ENCODE measurements at regions not wholly inside any gene's neighbourhood (a gene's known extent, or its start where the extent isn't known, plus 50 kb on each side); places are given as distances from the start of the nearest gene placed in this dataset.

DNA sequence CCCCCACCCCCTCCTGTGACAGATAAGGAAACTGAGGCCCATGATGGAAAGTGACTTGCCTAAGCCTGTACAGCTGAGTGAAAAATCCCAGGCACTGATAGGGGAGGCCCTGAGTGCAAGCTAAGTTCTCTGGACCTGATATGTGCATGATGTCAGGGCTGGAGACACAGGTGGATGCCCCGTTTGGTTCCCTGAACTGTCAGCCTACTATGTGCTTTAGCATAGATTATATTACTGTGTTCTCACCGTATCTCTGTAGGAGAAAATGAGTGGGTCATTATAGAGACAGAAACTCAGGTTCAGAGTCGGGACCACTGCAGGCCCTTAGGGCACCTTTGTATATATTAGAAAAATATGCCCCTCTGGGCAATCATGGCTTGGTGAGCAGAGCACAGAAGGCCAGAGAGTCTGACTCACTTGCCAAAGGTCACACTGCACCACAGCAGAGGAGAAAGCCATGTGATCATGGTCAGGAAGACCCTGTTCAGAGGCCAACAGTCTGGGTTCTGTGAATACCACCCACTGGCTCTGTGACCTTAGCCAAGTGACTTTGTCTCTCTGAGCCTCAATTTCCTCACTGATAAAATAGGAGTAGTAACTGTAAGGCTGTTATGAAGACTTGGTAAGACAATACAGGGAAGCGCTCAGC lies 145.8 kb upstream of the WNT4 start:
- DNase-seq: no peak

DNA sequence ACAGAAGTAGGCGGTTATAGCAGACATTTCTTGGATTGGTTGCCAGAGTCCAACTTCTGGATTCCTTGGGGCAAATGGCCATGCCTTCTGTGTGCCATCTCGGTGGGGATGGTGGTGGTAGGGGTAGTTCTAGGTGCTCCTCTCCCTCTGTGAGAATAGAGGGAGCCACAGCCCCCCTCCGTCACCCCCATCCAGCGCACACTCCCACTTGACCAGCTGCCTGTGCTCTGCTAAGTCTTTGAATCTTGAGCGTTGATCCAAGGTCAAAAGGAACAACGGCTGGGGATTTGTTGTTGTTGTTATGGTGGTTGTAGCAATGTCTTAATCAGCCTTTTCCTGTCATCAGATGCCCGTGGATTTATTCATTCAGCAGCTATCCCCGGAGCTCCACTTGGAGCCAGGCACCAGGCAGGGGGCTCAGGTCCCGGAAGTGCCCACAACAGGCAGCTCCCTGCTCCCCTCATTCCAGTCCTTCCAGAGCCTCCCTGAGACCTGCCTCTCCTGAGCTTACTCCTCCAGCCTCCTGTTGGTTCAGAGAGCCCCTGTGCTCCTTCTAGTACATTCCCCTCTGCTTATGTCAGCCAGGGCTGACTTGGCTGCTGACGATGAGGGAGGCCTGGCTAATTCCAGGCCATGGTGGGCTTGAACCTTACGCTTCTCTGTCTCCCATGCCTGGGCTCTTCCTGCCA lies 146.6 kb upstream of the WNT4 start:
- DNase-seq: no peak

DNA sequence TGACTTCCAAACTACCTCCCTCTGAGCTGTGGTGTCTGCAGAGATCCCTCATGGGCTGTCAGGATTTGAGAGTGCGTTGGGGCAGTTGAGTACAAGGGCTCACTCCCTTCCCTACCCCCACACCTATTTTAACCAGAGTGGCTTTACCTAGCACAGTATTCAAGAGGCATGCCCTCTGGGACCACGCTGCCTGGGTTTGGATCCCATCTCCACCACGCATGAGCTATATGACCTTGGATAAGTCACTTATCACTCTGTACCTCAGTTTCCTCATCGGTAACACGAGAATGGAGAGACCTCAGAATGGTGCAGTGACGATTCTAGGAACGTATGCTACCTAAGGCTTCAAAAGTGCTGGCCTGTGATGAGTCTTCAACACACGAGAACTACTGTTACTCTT lies 147.3 kb upstream of the WNT4 start:
- no peak for DNase-seq

DNA sequence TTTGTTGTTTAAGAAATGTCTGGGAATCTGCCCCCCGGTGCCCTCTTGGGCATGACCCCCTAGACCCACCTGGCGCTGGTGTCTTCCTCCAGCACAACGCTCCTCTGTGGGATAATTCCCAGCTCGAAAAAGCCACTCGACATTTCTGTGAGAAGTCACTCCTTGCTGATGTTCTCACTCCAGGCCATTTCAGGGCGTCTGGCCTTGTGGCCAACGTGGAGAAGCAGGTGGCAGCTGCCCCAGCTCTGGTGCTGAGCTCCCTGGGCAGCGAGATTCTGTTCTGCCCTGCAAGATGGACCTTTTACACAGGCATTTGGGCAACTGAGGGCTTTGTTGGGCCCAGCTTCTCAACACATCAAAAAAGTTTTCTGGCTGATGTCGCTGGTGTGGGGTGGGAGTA lies 147.7 kb upstream of the WNT4 start:
- DNase-seq: no peak

DNA sequence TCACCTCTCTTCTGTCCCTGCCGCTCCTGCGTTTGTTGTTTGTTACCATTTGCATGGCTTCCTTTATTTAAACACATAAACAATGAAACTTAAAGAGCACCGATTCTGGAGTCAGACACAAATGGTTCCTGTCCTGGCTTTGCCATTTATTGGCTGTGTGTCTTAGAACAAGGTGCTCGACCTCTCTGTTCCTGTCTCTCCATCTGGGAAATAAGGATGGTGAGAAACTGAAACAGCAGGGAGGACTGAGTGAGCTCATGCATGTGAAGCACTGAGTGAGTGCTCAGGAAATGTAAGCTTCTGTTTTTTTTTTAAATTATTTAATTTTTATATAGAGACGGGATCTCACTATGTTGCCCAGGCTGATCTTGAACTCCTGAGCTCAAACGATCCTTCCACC lies 148.2 kb upstream of the WNT4 start:
- DNase-seq: no peak

DNA sequence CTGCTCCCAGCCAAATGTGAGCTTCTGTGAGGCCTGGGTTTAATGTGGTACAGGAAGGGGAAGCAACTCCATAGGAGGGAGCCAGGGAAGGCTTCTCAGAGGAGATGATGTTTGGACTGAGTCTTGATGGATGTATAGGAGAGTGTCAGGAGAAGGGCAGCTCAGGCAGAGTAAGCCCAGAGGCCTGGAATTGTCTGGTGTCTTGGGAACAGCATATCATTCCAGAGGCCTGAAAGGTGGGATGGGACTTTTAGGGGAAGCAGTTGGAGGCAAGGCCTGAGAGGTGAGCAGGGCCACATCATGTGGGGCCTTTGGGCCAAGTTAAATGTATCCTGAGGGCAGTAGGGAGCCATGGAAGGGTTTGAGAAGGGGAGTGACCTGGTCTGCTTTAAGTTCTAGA lies 148.6 kb upstream of the WNT4 start:
- DNase-seq: no peak

DNA sequence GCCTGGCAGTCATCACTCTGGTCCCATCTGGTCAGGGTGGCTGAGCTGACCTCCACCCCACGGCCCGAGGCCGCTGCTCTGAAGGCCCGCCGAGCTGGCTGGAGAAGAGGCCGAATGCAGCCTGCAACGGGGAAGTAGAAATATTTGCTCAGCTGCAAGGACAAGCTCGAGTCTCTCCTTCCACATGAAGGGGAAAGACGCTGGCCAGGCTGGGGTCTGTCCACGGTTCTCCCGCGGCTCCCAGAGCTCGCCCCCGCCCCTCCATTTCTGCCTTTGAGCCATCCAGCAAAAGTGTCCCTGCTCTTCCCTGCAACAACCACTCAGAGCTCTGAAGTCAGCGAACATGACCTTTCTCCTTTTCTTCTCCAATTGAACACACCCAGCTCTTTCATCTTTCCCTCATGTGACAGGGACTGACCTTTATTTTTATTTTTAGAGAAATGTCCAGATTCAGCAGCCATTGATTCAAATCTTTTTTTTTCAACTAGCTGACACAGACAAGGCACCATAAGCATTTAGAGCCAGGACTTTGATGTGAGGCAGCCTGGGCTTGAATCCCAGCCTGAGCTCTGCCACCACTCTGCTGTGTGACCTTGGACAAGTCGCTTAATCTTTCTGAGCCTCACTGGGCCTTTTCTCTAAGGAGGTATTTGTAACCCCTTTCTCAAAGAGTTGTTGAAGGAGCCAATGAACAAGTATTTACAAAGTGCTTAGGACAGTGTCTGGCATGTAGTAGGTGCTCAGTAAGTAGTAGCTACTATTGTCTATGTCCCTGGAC lies 149.3 kb upstream of the WNT4 start:
- no peak for DNase-seq

DNA sequence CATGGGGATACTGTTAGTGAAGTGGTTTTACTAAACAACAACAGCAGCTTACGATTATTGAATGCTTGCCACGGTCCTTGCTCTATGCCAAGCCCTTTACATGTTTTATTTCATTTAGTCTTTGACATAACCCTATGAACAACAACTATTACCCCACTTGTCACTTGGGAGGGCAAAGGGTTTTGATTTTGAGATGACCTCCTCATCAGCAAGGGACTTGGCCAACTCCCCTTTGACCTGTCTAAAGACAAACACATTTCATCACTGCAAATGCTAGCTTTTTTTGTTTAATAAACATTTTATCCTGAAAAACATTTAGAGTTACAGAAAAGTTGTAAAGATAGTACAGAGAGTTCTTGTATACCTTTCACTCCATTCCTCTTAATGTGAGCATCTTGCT lies 152.5 kb upstream of the WNT4 start:
- DNase-seq: no peak

DNA sequence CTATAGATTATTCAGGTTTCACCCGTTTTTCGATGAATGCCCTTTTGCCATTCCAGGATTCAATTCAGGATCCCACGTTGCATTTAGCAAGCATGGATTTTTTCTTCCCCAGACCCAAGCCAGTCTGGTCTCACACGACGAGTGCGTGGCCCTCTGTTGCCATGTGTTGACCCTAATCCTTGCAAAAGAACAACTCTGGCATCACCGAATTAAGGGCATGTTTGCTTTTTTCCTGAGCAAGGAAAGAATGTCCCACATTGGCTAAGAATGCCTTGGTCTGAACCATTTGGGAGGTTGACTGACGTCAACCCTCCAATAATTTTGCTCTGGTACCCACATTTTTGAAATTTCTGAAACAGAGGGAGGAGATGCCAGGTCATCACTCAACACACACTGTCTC lies 153.0 kb upstream of the WNT4 start:
- no peak for DNase-seq

DNA sequence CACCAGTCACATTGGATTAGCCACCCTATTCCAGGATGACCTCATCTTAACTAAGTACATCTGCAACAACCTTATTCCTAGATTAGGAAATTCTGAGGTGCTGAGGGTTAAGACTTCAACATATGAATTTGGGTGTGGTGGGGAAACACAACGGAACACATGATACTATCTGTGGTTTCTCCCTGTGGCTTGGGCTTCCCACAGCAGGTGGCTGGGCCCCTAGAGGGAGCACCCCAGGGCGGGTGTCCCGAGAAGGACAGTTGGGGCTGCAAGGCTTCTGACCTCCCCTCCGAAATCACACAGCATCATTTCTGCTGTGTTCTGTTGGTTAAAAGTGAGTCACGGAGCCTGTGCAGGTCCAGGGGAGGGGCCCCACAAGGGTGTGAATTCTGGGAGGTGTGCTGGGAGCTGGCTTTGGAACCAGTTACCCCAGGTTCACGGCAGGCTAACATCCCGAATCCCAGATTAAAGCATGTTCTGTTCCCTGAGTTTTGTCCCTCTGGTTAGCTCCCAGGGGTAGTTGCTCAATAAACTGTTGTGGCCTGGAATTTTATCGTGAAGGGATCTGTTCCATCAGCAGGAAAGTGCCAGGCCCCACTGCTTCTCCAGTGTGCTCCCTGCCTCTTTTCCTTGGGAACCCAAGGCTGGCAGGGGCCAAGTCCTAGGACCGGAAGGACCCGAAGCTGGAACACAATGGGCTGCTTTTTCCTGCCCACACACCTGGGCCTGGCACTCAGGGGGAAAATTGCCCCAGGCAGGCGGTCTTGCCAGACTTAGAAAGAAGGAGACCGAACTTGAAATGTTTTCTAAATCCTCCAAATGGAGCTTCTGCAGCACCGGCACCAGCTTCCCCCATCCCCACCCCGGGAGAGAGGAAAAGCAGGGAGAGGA lies 154.0 kb upstream of the WNT4 start:
- DNase-seq: no peak

DNA sequence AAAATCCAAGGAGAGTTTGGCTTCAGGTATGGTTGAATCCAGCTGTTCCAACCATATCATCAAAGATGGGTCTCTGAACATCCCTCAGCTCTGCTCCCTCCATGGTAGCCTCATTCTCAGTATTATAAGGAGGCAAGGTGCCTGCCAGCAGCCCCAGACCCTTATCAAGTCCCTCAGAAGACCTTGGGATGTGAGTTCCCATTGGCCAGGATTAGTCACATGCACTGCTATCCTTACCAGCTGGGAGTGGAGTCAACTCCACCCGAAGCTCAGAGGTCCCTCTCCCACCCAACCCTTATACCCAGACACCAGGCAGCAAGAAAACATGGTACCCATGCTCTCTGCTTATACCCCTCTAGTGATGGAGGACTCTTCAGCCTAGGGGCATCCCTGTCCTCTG lies 153.7 kb upstream of the ZBTB40 start:
- no peak for DNase-seq

DNA sequence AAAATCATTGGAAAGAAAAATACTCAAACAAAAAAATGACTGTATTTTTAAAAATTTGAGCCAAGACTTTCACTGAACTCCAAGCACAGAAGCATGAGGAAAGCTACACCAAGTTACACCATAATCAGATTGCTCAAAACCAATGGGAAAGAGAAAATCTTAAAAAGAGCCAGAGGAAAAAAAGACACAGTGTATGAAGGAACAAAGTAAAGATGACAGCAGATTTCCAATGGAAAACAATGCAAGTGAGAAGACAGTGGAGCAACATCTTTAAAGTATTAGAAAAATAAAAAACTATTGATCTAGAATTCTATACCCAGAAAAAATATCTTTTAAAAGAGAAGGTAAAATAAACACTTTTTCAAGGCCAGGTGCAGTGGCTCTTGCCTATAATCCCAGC lies 147.8 kb upstream of the ZBTB40 start:
- no peak for DNase-seq

DNA sequence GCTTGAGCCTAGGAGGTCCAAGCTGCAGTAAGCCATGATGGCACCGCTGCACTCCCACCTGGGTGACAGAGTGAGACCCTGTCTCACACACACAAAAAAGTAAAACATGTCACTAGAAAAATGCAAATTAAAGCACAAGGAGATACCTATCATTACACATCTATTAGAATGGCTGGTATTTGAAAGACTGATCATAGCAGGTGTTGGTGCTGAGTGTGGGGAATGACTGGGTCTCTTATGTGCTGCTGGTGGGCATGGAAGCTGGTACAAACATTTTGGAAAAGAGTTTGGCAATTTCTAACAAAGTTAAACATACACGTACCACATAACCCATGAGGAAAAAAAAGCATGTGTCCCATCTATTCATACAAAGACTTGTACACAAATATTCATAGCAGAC lies 142.1 kb upstream of the ZBTB40 start:
- DNase-seq: no peak

DNA sequence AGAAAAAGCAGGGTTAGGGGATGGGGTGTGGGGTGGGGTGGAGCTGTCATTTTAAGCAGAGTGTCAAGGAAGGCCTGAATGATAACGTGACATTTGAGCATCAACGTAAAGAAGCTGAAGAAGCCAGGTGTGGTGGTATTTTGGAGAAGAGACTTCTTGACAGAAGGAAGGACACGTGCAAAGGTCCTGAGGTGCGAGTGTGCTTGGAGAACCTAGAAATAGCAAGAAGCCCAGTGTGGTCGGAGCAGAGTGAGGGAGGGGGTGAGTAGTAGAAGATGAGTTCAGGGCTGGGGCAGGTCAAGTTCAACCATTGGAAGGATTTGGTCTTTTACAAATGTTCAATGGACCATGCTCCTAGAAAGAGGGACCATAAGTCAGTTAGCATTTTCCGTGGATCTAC lies 140.2 kb upstream of the ZBTB40 start:
- no peak for DNase-seq

DNA sequence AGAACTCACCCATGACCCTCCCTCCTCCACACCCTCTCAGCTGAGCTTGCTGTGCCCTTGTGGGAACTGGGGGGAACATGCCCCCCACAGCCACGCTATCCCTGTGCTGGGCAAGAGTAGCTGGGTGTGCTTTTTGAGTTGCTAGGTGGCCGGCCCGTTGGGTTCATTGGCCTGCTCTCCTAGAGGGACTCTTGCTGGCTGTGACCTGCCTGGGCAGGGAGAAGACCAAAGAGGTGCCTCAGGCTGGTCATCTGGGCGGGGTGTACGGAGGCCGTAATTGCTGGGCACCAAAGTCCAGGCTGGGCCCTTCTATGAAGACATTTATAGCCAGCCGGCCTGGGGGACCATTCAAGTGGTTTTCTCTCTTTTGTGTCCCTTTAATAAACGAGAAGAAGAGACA lies 138.3 kb upstream of the ZBTB40 start:
- DNase-seq: no peak

DNA sequence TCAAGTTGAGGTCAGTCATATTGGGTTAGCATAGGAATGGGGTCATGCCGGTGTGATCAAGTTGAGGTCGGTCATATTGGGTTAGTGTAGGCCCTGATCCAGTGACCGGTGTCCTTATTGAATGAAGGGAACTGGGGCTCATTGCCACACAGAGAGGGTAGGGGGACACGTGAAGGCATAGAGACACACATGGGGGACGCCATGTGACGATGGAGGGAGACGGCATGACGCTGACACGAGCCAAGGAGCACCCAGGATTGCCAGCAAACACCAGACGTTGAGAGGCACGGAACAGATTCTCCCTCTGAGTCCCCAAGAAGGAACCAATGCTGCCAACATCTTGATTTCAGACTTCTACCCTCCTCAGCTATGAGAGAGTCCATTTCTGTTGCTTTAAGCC lies 136.9 kb upstream of the ZBTB40 start:
- DNase-seq: no peak

DNA sequence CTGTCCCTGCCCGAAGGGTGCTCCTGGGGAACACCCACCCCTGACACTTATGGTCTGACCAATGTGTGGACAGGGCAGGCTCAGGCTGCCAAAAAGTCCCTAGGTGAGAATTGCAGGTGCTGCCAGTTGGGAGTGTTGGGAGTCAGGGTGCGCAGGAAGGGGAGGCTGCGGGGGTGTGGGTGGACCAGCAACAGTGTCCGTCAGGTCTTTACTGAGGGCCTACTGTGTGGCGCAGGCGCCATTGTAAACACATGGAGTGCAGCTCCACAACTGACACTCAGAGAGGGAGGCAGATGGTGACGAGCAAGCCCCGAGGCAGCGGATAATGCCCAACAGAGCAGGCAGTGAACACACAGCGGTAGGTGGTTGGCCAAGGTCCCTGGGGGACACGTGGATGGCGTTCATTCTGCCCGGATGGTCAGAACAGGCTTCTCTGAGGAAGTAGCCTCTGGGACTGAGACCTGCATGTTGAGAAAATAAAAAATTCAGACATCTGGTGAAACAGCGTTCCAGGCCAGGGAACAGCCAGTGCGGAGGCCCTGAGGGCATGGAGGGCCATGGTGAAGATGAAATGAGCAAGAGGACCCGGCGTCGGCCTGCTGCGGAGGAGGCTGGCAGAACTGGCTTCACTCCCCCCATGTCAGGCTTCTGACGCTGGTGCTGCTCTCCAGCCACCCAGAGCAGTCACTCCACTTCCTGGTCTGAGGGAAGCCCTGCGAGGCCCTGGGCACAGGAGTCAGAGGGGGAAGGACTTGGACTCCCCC lies 136.2 kb upstream of the ZBTB40 start:
- no peak for DNase-seq

DNA sequence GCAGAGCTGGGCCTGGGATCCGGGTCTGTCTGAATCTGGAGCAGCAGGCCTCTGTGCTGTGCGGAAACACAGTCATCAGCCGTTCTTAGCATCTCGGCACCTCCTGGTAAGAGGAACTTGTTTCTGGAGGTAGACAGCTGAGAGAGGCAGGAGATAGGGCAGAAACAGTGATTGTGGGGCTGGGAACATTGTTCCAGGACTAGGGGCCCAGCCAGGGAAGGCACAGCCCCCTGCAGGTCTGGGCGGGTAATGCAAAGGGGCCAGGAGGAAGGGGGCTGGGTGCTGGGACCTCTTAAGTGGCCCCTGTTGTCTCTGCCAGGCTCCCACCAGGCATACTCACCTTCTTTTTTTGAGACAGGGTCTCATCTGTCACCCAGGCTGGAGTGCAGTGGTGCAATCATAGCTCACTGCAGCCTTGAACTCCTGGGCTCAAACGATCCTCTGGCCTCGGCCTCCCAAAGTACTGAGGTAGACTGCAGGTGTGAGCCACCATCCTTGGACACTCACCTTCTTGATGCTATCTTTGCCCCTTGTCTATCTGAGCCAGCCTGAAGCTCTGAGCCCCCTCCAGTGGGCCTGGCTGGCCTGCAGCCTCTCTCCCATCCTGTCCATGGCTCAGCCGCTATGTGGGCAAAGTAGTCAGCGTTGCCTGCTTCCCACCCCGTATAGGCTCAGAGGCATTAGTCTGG lies 134.3 kb upstream of the ZBTB40 start:
- peak in 1 of 2 experiments; percentile 56 for DNase-seq

DNA sequence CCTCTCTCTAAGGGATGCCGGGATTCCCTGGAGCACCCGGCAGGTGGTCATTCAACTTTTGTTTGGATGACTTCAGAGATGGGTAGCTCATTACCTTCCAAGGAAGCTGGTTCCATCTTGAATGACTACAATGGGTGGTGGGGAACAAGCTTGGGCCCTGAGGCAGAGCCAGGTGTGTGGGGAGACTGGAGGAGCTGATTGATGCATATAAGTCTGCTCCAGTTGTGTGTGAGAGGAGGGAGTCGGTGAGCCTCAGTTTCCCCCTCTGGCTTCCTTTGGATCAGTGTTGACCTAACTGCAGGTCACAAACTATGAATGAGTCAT lies 133.8 kb upstream of the ZBTB40 start:
- DNase-seq: no peak

DNA sequence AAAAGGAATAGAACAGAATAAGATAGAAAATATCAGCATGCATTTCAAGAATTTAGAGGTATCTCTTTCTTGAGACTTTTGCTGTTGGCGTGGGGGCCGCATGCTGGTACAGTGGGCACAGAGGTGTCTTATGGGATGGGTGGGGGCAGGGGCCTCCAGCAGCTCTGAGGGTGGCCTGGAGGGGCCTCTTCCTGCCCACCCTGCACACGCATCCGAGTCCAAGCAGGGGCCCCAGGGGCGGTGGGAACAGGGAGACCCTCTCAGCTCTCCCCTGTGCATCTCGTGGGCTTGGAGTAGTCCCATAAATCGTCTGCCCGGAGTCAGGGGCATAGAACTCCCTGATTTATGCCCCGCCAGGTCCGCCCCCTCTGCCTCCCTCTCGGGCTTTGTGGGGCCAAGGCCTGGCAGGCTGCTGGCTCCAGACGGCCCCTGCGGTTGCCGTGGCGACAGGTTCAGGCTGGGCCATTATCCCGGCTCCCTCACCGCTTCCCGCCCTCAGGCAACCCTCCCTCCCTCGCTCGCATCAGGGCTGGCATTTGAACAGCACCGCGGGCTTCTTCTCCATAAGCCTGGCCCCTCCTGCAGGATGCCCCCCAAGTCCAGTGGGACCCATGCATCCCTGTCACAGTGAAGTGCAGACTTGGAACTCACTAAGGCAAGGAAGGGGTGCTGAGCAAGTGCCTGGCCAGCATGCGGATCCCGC lies 133.2 kb upstream of the ZBTB40 start:
- DNase-seq: peak; percentile 29 to 82

DNA sequence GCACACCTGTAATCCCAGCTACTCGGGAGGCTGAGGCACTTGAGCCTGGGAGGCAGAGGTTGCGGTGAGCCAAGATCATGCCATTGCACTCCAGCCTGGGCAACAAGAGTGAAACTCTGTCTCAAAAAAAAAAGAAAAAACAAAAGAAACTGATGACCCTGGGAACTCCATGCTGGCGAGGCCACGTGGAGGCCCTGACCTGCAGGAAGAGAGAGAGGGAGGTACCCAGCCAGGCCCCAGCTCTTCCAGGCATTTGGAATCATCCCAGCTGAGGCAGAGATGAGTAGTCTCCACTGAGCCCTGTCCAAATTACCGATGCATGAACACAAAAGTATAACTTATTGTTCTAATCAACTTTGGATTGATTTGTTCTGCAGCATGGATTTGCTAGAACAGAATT lies 132.0 kb upstream of the ZBTB40 start:
- no peak for DNase-seq

Measured in NCI-H526 (cell line).